ENCODE measurements at regions not wholly inside any gene's neighbourhood (a gene's known extent, or its start where the extent isn't known, plus 50 kb on each side); places are given as distances from the start of the nearest gene placed in this dataset.
"Not testable (repeated sequence)": the region's sequence is repeated elsewhere in the genome, so short reads cannot be mapped to it uniquely, and the experiment has no call there.

GRCh38 chr18:76720683-76721082, 101.7 kb upstream of the ZNF236 start:
- no peak for DNase-seq

- no peak for DNase-seq
Observed at GRCh38 chr18:76715012-76715610, 107.2 kb upstream of the ZNF236 start.

- DNase-seq = no peak
Observed at GRCh38 chr18:76713432-76713831, 108.9 kb upstream of the ZNF236 start.

- DNase-seq = no peak
Observed at GRCh38 chr18:76712511-76713140, 109.7 kb upstream of the ZNF236 start.

- DNase-seq = no peak
Observed at GRCh38 chr18:76710646-76711520, 111.5 kb upstream of the ZNF236 start.

GRCh38 chr18:76709659-76710645, 112.4 kb upstream of the ZNF236 start:
- peak; percentile 89 for DNase-seq

- DNase-seq = no peak
Observed at GRCh38 chr18:76708722-76709353, 113.5 kb upstream of the ZNF236 start.

GRCh38 chr18:76708071-76708721, 114.2 kb upstream of the ZNF236 start:
- DNase-seq = no peak

- no peak for DNase-seq
Observed at GRCh38 chr18:76707534-76707933, 114.8 kb upstream of the ZNF236 start.

- DNase-seq = not testable (repeated sequence)
Observed at GRCh38 chr18:76704589-76704988, 117.8 kb upstream of the ZNF236 start.

- no peak for DNase-seq
Observed at GRCh38 chr18:76699923-76700322, 122.4 kb upstream of the ZNF236 start.

GRCh38 chr18:76697441-76697901, 124.9 kb upstream of the ZNF236 start:
- DNase-seq = peak; percentile 64

- DNase-seq = no peak
Observed at GRCh38 chr18:76691800-76692199, 130.6 kb upstream of the ZNF236 start.

- DNase-seq = no peak
Observed at GRCh38 chr18:76689646-76690264, 132.6 kb upstream of the ZNF236 start.

GRCh38 chr18:76688724-76689472, 133.5 kb upstream of the ZNF236 start:
- DNase-seq = no peak

GRCh38 chr18:76687304-76687962, 134.9 kb upstream of the ZNF236 start:
- no peak for DNase-seq

- DNase-seq = peak; percentile 83
Observed at GRCh38 chr18:76686737-76687231, 135.6 kb upstream of the ZNF236 start.

- DNase-seq = no peak
Observed at GRCh38 chr18:76685860-76686259, 136.5 kb upstream of the ZNF236 start.

GRCh38 chr18:76685402-76685801, 137.0 kb upstream of the ZNF236 start:
- DNase-seq = no peak
